ENCODE measurements at regions not wholly inside any gene's neighbourhood (a gene's known extent, or its start where the extent isn't known, plus 50 kb on each side); places are given as distances from the start of the nearest gene placed in this dataset.

- no peak for TF ChIP-seq ZNF785 (tag by site-specific recombination; IDR thresholded peaks at IDR 0.05)
- TF ChIP-seq CTCF (tag by site-specific recombination; IDR thresholded peaks at IDR 0.05), result no peak
- no peak for TF ChIP-seq ZNF629 (tag by site-specific recombination; IDR thresholded peaks at IDR 0.05)
- no peak for TF ChIP-seq BCL11A (tag by site-specific recombination; IDR thresholded peaks at IDR 0.05; ENCODE audit: low read depth)
- no peak for TF ChIP-seq ZNF362 (tag by site-specific recombination; IDR thresholded peaks at IDR 0.05)
- no peak for TF ChIP-seq ZNF555 (tag by site-specific recombination; conservative IDR thresholded peaks at IDR 0.05)
- no peak for TF ChIP-seq ZNF146 (tag by site-specific recombination; IDR thresholded peaks at IDR 0.05)
- no peak for TF ChIP-seq ZNF645 (tag by site-specific recombination; IDR thresholded peaks at IDR 0.05)
- no peak for TF ChIP-seq ZNF114 (tag by site-specific recombination; IDR thresholded peaks at IDR 0.05)
- TF ChIP-seq ZBTB49 (tag by site-specific recombination; IDR thresholded peaks at IDR 0.05; ENCODE audit: low read depth), result no peak
- no peak for TF ChIP-seq HOXC10 (CRISPR knock-in tag; IDR thresholded peaks at IDR 0.05)
- no peak for TF ChIP-seq ZNF24 (tag by site-specific recombination; IDR thresholded peaks at IDR 0.05)
- no peak for TF ChIP-seq KLF1 (tag by site-specific recombination; IDR thresholded peaks at IDR 0.05)
- no peak for TF ChIP-seq ZNF639 (tag by site-specific recombination; IDR thresholded peaks at IDR 0.05)
Observed at GRCh38 chr2:65922030-65922429, 489.6 kb upstream of the SPRED2 start.
